ENCODE measurements at regions not wholly inside any gene's neighbourhood (a gene's known extent, or its start where the extent isn't known, plus 50 kb on each side); places are given as distances from the start of the nearest gene placed in this dataset.

GRCh38 chr6:25010176-25010575 lies 74.4 kb upstream of the RIPOR2 start:
- TF ChIP-seq CTCF (IDR thresholded peaks at IDR 0.05; ENCODE audit: borderline replicate concordance, control extremely low read depth, extremely low read depth, insufficient read depth, missing control alignments): no peak
- in situ Hi-C loops (cut with MboI; ENCODE audit: low sequenced_read_pairs, unreplicated experiment): loop anchor here (5.0 kb wide), 1 partner anchor 153 kb away; no protein-coding TSS in a partner anchor
- DNase-seq (ENCODE audit: low spot score): no peak

GRCh38 chr6:25010902-25011625 lies 75.3 kb upstream of the RIPOR2 start:
- DNase-seq (ENCODE audit: low spot score): no peak
- in situ Hi-C loops (cut with MboI; ENCODE audit: low sequenced_read_pairs, unreplicated experiment): loop anchor here (5.0 kb wide), 1 partner anchor 154 kb away; no protein-coding TSS in a partner anchor

GRCh38 chr6:25012657-25013056 lies 76.9 kb upstream of the RIPOR2 start:
- DNase-seq (ENCODE audit: low spot score): no peak
- no peak for TF ChIP-seq CTCF (IDR thresholded peaks at IDR 0.05; ENCODE audit: borderline replicate concordance, control extremely low read depth, extremely low read depth, insufficient read depth, missing control alignments)
- in situ Hi-C loops (cut with MboI; ENCODE audit: low sequenced_read_pairs, unreplicated experiment): loop anchor here (5.0 kb wide), 1 partner anchor 155 kb away; no protein-coding TSS in a partner anchor

More at GRCh38 chr6:25010902-25011625, 75.3 kb upstream of the RIPOR2 start:
- no peak for TF ChIP-seq CTCF (IDR thresholded peaks at IDR 0.05; ENCODE audit: borderline replicate concordance, control extremely low read depth, extremely low read depth, insufficient read depth, missing control alignments)

- peak; percentile 19 for TF ChIP-seq CTCF (IDR thresholded peaks at IDR 0.05; ENCODE audit: borderline replicate concordance, control extremely low read depth, extremely low read depth, insufficient read depth, missing control alignments)
- in situ Hi-C loops (cut with MboI; ENCODE audit: low sequenced_read_pairs, unreplicated experiment): loop anchor here (5.0 kb wide), 1 partner anchor 156 kb away; no protein-coding TSS in a partner anchor
- DNase-seq (ENCODE audit: low spot score): no peak
These were observed 77.5 kb upstream of the RIPOR2 start for GRCh38 chr6:25013246-25013645.

GRCh38 chr6:25014369-25014768 lies 78.6 kb upstream of the RIPOR2 start:
- DNase-seq (ENCODE audit: low spot score): no peak
- no peak for TF ChIP-seq CTCF (IDR thresholded peaks at IDR 0.05; ENCODE audit: borderline replicate concordance, control extremely low read depth, extremely low read depth, insufficient read depth, missing control alignments)
- in situ Hi-C loops (cut with MboI; ENCODE audit: low sequenced_read_pairs, unreplicated experiment): loop anchor here (5.0 kb wide), 1 partner anchor 157 kb away; no protein-coding TSS in a partner anchor

- in situ Hi-C loops (cut with MboI; ENCODE audit: low sequenced_read_pairs, unreplicated experiment): loop anchor here (5.0 kb wide), 1 partner anchor 158 kb away; no protein-coding TSS in a partner anchor
- no peak for DNase-seq (ENCODE audit: low spot score)
- TF ChIP-seq CTCF (IDR thresholded peaks at IDR 0.05; ENCODE audit: borderline replicate concordance, control extremely low read depth, extremely low read depth, insufficient read depth, missing control alignments): no peak
These were observed 79.2 kb upstream of the RIPOR2 start for GRCh38 chr6:25014791-25015560.
